Gastroesophageal sphincter (tissue), 3 donors: ENCODE measurements at regions not wholly inside any gene's neighbourhood (a gene's known extent, or its start where the extent isn't known, plus 50 kb on each side); places are given as distances from the start of the nearest gene placed in this dataset.

Source experiments
- POLR2A ChIP-seq, 2 donors: fragments of 450-650 bp; IDR thresholded peaks; one replicate each; pipeline ENCODE4 v1.6.1; 2017; ENCODE audit warnings: antibody characterized with exemption in 2 of 2, mild to moderate bottlenecking in 2 of 2, moderate library complexity in 1 of 2
- POLR2AphosphoS5 ChIP-seq: sonication (generic); formaldehyde crosslinking; IDR thresholded peaks from one replicate; pipeline ENCODE4 v1.6.1; 2017; ENCODE audit warnings: antibody characterized with exemption
- TF ChIP-seq, protein P1 (sequence below), 4 experiments: fragments of 200-600 bp in 2 of 4; fragments of 450-650 bp in 2 of 4; sonication (generic) in 1 of 4; IDR thresholded peaks; one replicate each; pipeline ENCODE4 v1.5.1; 2017 to 2019; ENCODE audit warnings: antibody characterized with exemption in 4 of 4, mild to moderate bottlenecking in 2 of 4, moderate library complexity in 2 of 4

DNA sequence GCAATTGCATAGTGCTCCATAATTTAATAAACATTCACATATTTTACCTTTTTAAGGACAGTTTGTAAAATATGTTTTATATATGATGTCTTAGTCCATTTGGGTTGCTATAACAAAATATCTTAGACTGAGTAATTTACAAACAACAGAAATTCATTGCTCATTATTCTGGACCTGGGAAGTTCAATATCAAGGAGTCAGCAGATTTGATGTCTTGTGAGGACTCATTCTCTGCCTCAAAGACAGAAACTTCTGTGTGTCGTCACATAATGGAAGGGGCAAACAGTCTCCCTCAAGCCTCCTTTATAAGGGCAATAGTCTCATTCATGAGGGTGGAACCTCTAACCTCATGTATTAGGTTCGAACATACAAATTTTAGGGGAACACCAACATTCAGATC lies 455.9 kb downstream of the TAF11L14 start:
- TF ChIP-seq POLR2A (IDR thresholded peaks at IDR 0.05) (no peak), POLR2AphosphoS5 (no peak)
- TF ChIP-seq, protein P1, sequence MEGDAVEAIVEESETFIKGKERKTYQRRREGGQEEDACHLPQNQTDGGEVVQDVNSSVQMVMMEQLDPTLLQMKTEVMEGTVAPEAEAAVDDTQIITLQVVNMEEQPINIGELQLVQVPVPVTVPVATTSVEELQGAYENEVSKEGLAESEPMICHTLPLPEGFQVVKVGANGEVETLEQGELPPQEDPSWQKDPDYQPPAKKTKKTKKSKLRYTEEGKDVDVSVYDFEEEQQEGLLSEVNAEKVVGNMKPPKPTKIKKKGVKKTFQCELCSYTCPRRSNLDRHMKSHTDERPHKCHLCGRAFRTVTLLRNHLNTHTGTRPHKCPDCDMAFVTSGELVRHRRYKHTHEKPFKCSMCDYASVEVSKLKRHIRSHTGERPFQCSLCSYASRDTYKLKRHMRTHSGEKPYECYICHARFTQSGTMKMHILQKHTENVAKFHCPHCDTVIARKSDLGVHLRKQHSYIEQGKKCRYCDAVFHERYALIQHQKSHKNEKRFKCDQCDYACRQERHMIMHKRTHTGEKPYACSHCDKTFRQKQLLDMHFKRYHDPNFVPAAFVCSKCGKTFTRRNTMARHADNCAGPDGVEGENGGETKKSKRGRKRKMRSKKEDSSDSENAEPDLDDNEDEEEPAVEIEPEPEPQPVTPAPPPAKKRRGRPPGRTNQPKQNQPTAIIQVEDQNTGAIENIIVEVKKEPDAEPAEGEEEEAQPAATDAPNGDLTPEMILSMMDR (IDR thresholded peaks at IDR 0.05): no peak
